ENCODE measurements at regions not wholly inside any gene's neighbourhood (a gene's known extent, or its start where the extent isn't known, plus 50 kb on each side); places are given as distances from the start of the nearest gene placed in this dataset.
"Not testable (repeated sequence)": the region's sequence is repeated elsewhere in the genome, so short reads cannot be mapped to it uniquely, and the experiment has no call there.

DNA sequence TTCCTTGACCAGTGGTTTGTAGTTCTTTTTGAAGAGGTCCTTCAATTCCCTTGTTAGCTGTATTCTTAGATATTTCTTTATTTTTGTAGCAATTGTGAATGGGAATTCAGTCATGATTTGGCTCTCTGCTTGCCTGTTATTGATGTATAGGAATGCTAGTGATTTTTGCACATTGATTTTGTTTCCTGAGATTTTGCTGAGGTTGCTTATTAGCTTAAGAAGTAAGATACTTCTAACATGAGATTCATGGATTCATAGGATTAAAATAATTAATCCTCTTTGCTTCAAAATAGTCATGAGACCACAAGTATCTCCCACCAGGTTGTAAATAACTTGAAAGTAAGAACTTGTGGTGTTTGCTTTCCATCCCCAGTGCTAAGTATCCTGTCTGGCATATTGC, 308.9 kb downstream of the DTHD1 start:
- no peak for DNase-seq (ENCODE audit: low spot score)

GRCh38 chr4:36601864-36602495, 320.6 kb downstream of the DTHD1 start:
- no peak for DNase-seq (ENCODE audit: low spot score)

DNA sequence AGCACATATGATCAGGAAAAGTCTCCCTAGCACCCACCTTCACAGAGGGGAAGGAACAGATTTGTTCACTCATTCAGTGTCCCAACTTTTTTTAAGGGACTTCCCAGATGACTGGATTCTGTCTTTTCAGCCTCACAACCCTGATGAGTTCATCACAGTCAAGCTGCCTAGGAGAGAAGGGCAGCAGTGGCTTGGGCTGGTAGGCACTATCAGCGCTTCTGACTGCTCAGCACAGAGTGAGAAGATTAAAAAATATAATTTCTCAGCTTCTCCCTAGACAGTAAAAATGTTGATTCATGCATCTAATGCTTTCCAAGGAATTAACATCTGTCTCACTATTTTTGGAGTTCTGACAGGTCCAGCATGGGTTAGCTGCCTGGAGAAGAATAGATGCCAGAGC, 328.2 kb downstream of the DTHD1 start:
- DNase-seq (ENCODE audit: low spot score), result no peak

- no peak for DNase-seq (ENCODE audit: low spot score)
Measured at GRCh38 chr4:36610628-36611027, 329.2 kb downstream of the DTHD1 start.

DNA sequence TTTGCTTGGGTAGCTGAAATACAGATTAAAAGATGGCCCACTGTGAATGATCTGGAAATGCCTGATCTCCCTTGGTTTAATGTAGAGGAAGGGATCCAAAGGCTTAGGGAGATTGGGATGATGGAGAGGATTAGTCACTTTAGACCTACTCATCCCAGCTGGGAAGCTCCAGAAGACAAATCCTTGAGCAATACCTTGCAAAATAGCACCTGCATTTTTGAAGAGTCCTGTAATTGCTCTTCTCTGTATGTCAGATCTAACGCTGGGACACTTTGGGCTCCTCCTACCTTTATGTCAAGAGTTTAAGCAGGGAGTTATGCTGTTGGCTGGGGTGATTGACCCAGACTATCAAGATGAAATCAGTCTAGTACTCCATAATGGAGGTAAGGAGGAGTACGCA, 331.7 kb downstream of the DTHD1 start:
- DNase-seq (ENCODE audit: low spot score), result not testable (repeated sequence)

GRCh38 chr4:36614011-36614410, 332.6 kb downstream of the DTHD1 start:
- no peak for DNase-seq (ENCODE audit: low spot score)

DNA sequence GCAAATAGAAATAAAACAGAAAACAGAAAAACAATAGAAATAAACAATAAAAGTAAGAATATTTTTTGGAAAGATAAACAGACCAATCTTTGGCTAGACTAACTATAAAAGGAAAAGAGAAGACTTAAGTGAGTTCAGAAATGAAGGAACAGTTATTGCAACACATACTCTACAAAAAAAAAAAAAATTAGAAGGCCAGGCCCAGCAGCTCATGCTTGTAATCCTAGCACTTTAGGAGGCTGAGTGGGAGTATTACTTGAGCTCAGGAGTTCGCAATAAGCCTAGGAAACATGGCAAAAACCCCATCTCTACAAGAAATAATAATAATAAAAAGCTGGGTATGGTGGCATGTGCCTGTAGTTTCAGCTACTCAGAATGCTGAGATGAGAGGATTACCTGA, 336.7 kb downstream of the DTHD1 start:
- no peak for DNase-seq (ENCODE audit: low spot score)

DNA sequence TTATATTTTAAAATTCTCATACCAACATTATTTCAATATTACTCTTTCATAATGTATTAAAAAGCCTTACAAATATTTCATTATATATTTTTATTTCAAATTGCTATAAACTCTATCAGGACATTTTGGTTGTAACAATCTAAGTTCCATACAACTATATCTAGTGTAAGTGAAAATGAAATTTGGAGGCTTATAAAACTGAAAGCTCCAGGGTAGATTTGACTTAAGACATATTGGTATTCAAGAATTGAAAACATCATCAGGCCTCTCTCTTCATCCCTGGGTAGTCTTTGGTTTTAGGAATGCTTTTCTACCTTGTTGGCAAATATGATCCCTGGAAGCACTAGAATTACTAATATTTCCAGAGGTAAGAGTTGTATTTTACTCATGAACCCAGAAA, 342.6 kb downstream of the DTHD1 start:
- DNase-seq (ENCODE audit: low spot score), result no peak

DNA sequence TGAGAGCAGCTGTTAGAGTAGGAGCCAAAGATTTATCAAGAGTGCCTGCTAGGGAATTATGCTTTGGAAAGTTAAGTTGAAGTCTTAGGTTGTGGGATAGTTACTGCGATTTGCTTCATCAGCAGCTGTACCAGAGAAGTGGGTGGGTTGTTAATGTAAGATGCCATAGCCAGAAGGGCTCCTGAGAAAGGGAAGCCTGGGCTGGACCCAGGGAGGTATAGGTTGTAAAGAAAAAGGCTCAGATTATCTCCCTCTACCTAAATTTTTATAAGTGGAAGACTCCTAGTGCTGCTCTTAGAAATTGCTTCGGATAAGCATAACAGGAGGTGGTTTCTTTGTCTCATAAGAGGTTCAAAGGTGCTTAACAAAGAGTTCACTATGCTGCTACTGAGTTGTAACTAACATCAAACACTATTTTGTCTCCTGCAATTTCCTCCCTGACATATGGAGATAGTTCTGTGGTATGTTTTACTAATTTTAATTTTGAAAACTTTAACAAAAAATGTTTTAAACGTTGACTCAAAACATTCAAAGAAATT, 356.9 kb downstream of the DTHD1 start:
- no peak for DNase-seq (ENCODE audit: low spot score)

- DNase-seq (ENCODE audit: low spot score), result no peak
Measured at GRCh38 chr4:36640876-36641275, 359.5 kb downstream of the DTHD1 start.

GRCh38 chr4:36651253-36651652, 369.8 kb downstream of the DTHD1 start:
- DNase-seq (ENCODE audit: low spot score), result no peak

DNA sequence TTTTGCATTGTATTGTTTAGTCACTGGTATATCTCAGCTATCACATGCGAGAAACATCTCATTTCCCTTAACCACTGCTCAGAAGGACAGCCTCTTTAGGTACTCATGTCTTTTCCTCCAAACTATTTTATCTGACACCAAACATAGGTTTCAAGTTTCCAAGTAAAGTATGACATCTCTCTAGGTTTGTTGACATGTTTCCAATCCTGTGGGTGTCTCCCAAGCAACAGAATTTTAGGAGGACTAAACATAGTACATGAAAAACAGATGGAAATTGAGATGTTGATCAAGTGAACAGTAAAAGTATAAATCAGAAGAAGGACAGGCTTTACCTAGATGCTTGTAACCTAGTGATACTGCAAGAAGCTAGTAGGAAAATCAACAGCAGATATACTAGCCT, 371.4 kb downstream of the DTHD1 start:
- DNase-seq (ENCODE audit: low spot score), result no peak

- DNase-seq (ENCODE audit: low spot score), result no peak
Measured at GRCh38 chr4:36665985-36666527, 384.6 kb downstream of the DTHD1 start.

DNA sequence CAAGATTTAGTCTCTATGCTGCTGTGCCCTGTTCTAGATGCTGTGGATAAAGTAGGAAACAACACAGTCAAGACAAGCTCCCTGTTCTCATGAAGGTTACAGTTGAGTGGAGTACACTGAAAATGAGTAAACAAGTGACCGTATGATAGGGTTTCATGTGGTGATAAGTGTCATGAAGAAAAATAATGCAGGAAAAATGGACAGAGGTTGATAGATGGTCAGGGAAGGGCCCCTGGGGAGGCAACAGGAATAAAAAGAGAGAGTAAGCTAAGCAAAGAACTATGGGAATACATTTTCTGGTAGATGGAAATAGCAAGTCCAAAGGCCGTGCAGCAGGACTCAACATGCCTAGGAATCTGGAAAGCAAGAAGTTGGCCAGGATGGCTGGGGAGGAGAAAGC, 394.0 kb downstream of the DTHD1 start:
- DNase-seq (ENCODE audit: low spot score), result no peak

- DNase-seq (ENCODE audit: low spot score), result peak; percentile 15
Measured at GRCh38 chr4:36676139-36677050, 395.0 kb downstream of the DTHD1 start.

GRCh38 chr4:36677112-36677511, 395.7 kb downstream of the DTHD1 start:
- DNase-seq (ENCODE audit: low spot score), result no peak

GRCh38 chr4:36677874-36678273, 396.5 kb downstream of the DTHD1 start:
- DNase-seq (ENCODE audit: low spot score), result no peak

- DNase-seq (ENCODE audit: low spot score), result peak; percentile 14
Measured at GRCh38 chr4:36687681-36688080, 406.3 kb downstream of the DTHD1 start.

DNA sequence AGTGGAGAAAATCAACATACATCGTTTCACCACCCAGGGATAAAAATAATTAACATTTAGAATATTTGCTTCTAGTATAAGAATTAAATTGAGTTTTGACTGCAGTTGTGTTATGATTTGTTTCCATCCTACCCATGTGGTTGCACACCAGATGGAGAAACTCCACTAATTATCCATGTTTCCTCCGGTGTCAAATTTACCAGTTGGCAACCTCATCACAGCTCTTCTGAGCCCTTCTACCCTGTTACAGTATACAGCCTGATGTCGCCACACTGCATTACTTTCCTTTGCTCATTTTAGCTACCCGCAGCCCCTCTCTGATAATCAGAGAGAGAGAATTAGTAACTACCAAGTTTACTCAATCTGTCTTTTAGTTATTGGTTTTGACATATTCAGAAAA, 411.2 kb downstream of the DTHD1 start:
- no peak for DNase-seq (ENCODE audit: low spot score)

DNA sequence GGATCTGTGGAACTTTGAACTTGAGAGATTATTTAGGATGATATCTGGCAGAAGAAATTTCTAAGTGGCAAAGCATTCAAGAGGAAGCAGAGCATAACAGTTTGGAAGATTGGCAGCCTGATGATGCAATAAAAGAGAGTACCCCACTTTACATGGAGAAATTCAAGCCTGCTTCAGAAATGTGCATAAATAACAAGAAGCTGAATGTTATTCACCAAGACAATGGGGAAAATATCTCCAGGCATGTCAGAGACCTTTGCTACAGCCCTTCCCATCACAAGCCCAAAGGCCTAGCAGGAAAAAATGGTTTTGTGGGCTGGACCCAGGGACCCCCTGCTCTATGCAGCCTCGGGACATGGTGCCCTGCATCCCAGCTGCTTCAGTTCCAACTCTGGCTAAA, 420.8 kb downstream of the DTHD1 start:
- DNase-seq (ENCODE audit: low spot score), result no peak

GRCh38 chr4:36704289-36704688, 422.9 kb downstream of the DTHD1 start:
- DNase-seq (ENCODE audit: low spot score), result no peak

- no peak for DNase-seq (ENCODE audit: low spot score)
Measured at GRCh38 chr4:36709991-36710390, 428.6 kb downstream of the DTHD1 start.

GRCh38 chr4:36712013-36712412, 430.6 kb downstream of the DTHD1 start:
- DNase-seq (ENCODE audit: low spot score), result peak; percentile 72
